BJ (cell line): ENCODE measurements at regions not wholly inside any gene's neighbourhood (a gene's known extent, or its start where the extent isn't known, plus 50 kb on each side); places are given as distances from the start of the nearest gene placed in this dataset.
A peak's percentile ranks its signal among the peaks of the same experiment; 100 is the strongest.
"Not testable (repeated sequence)": the region's sequence is repeated elsewhere in the genome, so short reads cannot be mapped to it uniquely, and the experiment has no call there.

Experiments used
- CTCF ChIA-PET: fragments of 350-600 bp; formaldehyde crosslinking; extraction: SDS; loops from one replicate; lab custom pipeline; 2021; ENCODE audit warnings: antibody characterized with exemption, inconsistent platforms; lab: Yijun Ruan, JAX
- POLR2A ChIA-PET: fragments of 300-600 bp; sonication (Branson Sonifier 250); formaldehyde crosslinking; extraction: SDS; loops from one replicate; lab custom pipeline; 2021; ENCODE audit warnings: antibody characterized with exemption; lab: Charles Lee
- DNase-seq: peaks from one replicate; pipeline ENCODE4 v3.0.0-alpha.2; 2011; ENCODE audit warnings: low read depth
- H3K27me3 ChIP-seq: 2 replicates; pipeline ENCODE4 v1.6.0; 2011; ENCODE audit warnings: low read length; ENCODE audit not compliant: control insufficient read depth, insufficient read depth
- H3K36me3 ChIP-seq: 2 replicates; pipeline ENCODE4 v1.5.1; 2011; ENCODE audit warnings: low read length; ENCODE audit not compliant: control insufficient read depth, insufficient read depth
- H3K4me3 ChIP-seq: 2 replicates; pipeline ENCODE4 v1.5.1; 2011; ENCODE audit warnings: low read depth, mild to moderate bottlenecking, control low read depth, low read length
- CTCF ChIP-seq: IDR thresholded peaks from 2 replicates; pipeline ENCODE4 v1.5.1; 2011; ENCODE audit warnings: low read depth, mild to moderate bottlenecking, control low read depth, inconsistent platforms, low read length, moderate library complexity; ENCODE audit not compliant: insufficient read depth

- ChIA-PET POLR2A (interaction anchor here (0.6 kb wide), 1 partner anchor 1115 kb away, joined by 4 read pairs; no protein-coding TSS in a partner anchor), CTCF (no interaction called here)
- no peaks in the 10 kb centered on the region for H3K36me3 ChIP-seq
- TF ChIP-seq CTCF = no peak
- DNase-seq = no peak
- H3K4me3 ChIP-seq = 0 out of 2 replicates have a peak overlapping the region, but pooled peaks have one; percentile 1
- no peaks in the 10 kb centered on the region for H3K27me3 ChIP-seq
Observed at GRCh38 chr6:148001844-148002642, 340.6 kb upstream of the SASH1 start.

- no peak for DNase-seq
- CTCF ChIA-PET = no interaction called here
Observed at GRCh38 chr6:148004651-148005050, 338.0 kb upstream of the SASH1 start.

GRCh38 chr6:148005806-148006205 lies 336.8 kb upstream of the SASH1 start:
- Histone ChIP-seq H3K27me3 (no peaks in the 10 kb centered on the region), H3K4me3 (no peak overlapping the region), H3K36me3 (no peaks in the 10 kb centered on the region)
- TF ChIP-seq CTCF = no peak
- no peak for DNase-seq
- POLR2A ChIA-PET = no interaction called here
- CTCF ChIA-PET = no interaction called here

More at GRCh38 chr6:148004651-148005050, 338.0 kb upstream of the SASH1 start:
- Histone ChIP-seq H3K27me3 (no peaks in the 10 kb centered on the region), H3K36me3 (no peaks in the 10 kb centered on the region), H3K4me3 (no peak overlapping the region)
- POLR2A ChIA-PET = no interaction called here
- TF ChIP-seq CTCF = no peak

GRCh38 chr6:148010516-148010915 lies 332.1 kb upstream of the SASH1 start:
- DNase-seq, H3K4me3 ChIP-seq, CTCF ChIA-PET, H3K27me3 ChIP-seq, POLR2A ChIA-PET, H3K36me3 ChIP-seq: not testable (repeated sequence)

GRCh38 chr6:148016013-148016412 lies 326.6 kb upstream of the SASH1 start:
- POLR2A ChIA-PET = no interaction called here
- DNase-seq = no peak

More at GRCh38 chr6:148016013-148016412, 326.6 kb upstream of the SASH1 start:
- no peak for TF ChIP-seq CTCF
- CTCF ChIA-PET = no interaction called here
- Histone ChIP-seq H3K36me3 (no peaks in the 10 kb centered on the region), H3K4me3 (no peak overlapping the region), H3K27me3 (no peaks in the 10 kb centered on the region; the same call in 1 of the 2 replicates)
